RWPE2 (cell line): ENCODE measurements at regions not wholly inside any gene's neighbourhood (a gene's known extent, or its start where the extent isn't known, plus 50 kb on each side); places are given as distances from the start of the nearest gene placed in this dataset.

Source experiments
- ATAC-seq: fragments of 200-7000 bp; cut with Tn5 transposase; 3 replicates; pipeline ENCODE4 v1.9.1; 2021; ENCODE audit warnings: low read depth
- DNase-seq: peaks from one replicate; pipeline ENCODE4 v3.0.0-alpha.2; 2020; ENCODE audit warnings: low spot score
- H3K27ac ChIP-seq: fragments of 450-650 bp; 2 replicates; pipeline ENCODE4 v1.5.1; 2017; ENCODE audit warnings: mild to moderate bottlenecking; ENCODE audit not compliant: poor library complexity, severe bottlenecking
- H3K27me3 ChIP-seq: fragments of 250-450 bp; sonication (Bioruptor Pico); 2 replicates; pipeline ENCODE4 v1.5.1; 2021; ENCODE audit warnings: mild to moderate bottlenecking, moderate library complexity; ENCODE audit not compliant: insufficient read depth, poor library complexity, severe bottlenecking
- H3K36me3 ChIP-seq: fragments of 250-450 bp; sonication (Bioruptor Pico); 2 replicates; pipeline ENCODE4 v1.5.1; 2020; ENCODE audit warnings: low read depth, mild to moderate bottlenecking, moderate library complexity
- H3K4me1 ChIP-seq: fragments of 250-450 bp; sonication (Bioruptor Pico); 2 replicates; pipeline ENCODE4 v1.5.1; 2021; ENCODE audit warnings: mild to moderate bottlenecking, moderate library complexity; ENCODE audit not compliant: insufficient read depth, poor library complexity, severe bottlenecking
- H3K4me3 ChIP-seq: fragments of 250-450 bp; sonication (Bioruptor Pico); 2 replicates; pipeline ENCODE4 v1.5.1; 2021; ENCODE audit warnings: mild to moderate bottlenecking, moderate library complexity; ENCODE audit not compliant: severe bottlenecking
- H3K9me3 ChIP-seq: fragments of 250-450 bp; sonication (Bioruptor Pico); 2 replicates; pipeline ENCODE4 v1.5.1; 2021; ENCODE audit warnings: mild to moderate bottlenecking, moderate library complexity; ENCODE audit not compliant: severe bottlenecking
- TF ChIP-seq, protein P1 (sequence below): fragments of 450-650 bp; IDR thresholded peaks from one replicate; pipeline ENCODE4 v1.5.1; 2017; ENCODE audit warnings: mild to moderate bottlenecking, moderate library complexity; ENCODE audit not compliant: poor library complexity, severe bottlenecking

DNA sequence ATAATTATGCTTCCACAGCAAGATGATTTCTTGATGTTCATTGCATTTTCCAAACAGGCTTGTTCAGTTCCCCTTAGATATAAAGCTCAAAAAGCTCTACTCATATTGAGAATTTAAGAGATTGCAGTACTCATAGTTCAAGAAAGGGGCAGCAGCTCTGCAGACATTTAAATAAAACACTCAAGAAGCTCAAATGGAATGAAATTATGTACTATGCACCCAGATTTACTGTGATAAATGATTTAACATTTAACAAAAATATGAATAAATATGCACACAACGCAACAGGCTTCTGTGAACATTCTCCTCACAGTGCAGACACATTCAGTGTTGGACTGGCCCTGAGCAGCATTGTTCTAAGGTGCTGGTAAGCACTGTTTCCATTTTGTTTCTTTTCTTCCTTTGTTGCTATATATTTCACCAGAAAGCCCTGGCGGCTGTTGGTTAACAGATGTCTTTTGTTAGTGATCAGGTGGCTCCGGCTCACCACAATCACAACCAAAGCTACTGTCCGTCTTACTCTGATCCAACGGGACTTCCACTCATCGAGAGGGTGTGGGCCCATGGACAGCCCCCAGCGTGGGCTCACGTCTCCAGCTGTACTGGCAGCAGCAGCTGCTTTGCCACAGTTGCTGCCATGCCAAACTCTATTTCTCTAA, 1440.3 kb downstream of the NCAM2 start:
- Histone ChIP-seq H3K9me3 (no peaks in the 10 kb centered on the region), H3K4me3 (no peak overlapping the region), H3K27ac (no peak overlapping the region), H3K4me1 (no peaks in the 10 kb centered on the region), H3K27me3 (no peaks in the 10 kb centered on the region), H3K36me3 (no peaks in the 10 kb centered on the region)
- DNase-seq (no peak), ATAC-seq (no peak)
- TF ChIP-seq, protein P1, sequence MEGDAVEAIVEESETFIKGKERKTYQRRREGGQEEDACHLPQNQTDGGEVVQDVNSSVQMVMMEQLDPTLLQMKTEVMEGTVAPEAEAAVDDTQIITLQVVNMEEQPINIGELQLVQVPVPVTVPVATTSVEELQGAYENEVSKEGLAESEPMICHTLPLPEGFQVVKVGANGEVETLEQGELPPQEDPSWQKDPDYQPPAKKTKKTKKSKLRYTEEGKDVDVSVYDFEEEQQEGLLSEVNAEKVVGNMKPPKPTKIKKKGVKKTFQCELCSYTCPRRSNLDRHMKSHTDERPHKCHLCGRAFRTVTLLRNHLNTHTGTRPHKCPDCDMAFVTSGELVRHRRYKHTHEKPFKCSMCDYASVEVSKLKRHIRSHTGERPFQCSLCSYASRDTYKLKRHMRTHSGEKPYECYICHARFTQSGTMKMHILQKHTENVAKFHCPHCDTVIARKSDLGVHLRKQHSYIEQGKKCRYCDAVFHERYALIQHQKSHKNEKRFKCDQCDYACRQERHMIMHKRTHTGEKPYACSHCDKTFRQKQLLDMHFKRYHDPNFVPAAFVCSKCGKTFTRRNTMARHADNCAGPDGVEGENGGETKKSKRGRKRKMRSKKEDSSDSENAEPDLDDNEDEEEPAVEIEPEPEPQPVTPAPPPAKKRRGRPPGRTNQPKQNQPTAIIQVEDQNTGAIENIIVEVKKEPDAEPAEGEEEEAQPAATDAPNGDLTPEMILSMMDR, result no peak

DNA sequence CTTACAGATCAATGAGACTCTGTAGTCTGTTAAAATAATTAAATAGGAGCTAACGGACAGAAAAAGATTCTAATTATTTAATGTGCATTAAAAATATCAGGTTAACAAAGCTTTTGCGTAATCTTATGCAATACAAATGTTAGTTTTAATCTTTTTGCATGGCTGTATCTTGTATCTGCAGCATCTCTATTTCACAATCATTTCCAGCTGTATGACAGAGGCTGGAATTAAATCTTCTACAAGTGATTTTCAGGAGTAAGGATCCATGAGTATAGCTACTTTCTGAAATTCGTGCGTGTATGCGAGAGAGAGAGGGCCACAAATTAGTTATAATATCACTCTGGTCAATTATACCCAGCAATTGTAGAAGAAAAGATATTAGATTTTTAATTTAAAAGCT, 1446.8 kb downstream of the NCAM2 start:
- H3K9me3 ChIP-seq, result no peaks in the 10 kb centered on the region
- TF ChIP-seq, protein P1, result no peak
- no peaks in the 10 kb centered on the region for H3K36me3 ChIP-seq
- no peak overlapping the region for H3K27ac ChIP-seq
- no peaks in the 10 kb centered on the region for H3K27me3 ChIP-seq
- no peak overlapping the region for H3K4me3 ChIP-seq
- ATAC-seq (no peak), DNase-seq (no peak)
- H3K4me1 ChIP-seq, result no peaks in the 10 kb centered on the region

DNA sequence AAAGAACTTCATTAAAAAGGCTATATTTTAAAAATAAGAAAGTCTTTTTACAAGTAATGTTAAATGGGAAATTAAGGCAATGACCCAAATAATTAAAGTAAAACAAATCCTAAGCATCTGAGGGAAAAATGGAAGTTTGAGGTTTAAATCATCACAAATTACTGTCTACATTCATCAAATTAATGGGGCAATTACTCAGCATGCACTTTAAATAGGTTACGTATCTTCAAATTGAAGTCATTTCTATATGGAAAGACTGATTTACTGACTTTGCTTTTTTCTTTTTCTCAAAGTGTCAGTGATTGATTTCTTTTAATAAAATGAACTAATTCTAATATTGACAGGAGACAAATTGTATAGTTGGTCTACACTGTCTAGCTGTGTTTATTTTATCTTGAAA, 1452.3 kb downstream of the NCAM2 start:
- no peak for DNase-seq
- no peak overlapping the region for H3K27ac ChIP-seq
- no peak overlapping the region for H3K4me3 ChIP-seq
- no peaks in the 10 kb centered on the region for H3K36me3 ChIP-seq
- TF ChIP-seq, protein P1, result no peak
- H3K27me3 ChIP-seq, result peaks cover 3% of the 10 kb centered on the region
- no peaks in the 10 kb centered on the region for H3K9me3 ChIP-seq
- H3K4me1 ChIP-seq, result no peaks in the 10 kb centered on the region
- ATAC-seq, result no peak

DNA sequence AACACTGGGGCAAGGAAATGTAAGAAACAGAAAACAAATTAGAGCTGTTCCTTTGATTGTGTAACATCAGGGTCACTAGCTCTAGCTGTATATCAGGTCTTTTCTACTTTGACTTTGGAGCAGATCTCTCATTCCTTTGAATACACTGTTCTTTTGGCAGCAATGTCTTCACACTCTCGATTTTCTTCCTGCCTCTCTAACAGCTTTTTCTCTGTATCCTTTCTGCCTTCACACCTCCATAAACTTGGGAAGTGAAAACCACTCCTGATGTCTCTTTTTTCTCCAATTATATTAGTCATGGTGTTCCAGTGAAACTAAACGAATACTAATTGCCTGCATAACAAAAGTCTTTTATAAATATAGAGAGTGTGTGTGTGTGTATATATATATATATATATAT, 1458.0 kb downstream of the NCAM2 start:
- TF ChIP-seq, protein P1, result no peak
- no peaks in the 10 kb centered on the region for H3K4me1 ChIP-seq
- no peaks in the 10 kb centered on the region for H3K36me3 ChIP-seq
- no peak overlapping the region for H3K4me3 ChIP-seq
- H3K9me3 ChIP-seq, result no peaks in the 10 kb centered on the region
- H3K27ac ChIP-seq, result no peak overlapping the region
- H3K27me3 ChIP-seq, result peaks cover 3% of the 10 kb centered on the region
- ATAC-seq (no peak), DNase-seq (no peak)

DNA sequence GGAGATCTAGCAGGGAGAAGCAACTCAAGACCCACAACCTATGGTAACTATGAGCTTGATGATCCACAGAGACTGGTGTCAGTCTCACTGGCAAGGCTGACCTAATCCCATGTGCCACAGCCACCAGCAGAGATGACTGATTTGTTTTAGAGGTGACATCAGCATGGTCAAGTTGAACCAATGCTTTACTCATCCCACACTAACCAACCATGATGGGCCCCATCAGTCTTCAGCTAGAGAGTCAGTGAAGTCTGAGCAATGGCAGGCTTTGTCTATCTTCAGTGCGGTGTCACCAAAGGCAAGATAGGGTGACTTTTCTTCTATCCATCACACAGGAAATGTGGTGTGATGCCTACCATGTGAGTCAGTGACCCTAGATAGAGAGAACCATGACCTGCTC, 1470.7 kb downstream of the NCAM2 start:
- H3K9me3 ChIP-seq, result no peaks in the 10 kb centered on the region
- ATAC-seq (no peak), DNase-seq (no peak)
- no peak overlapping the region for H3K27ac ChIP-seq
- no peaks in the 10 kb centered on the region for H3K27me3 ChIP-seq
- no peaks in the 10 kb centered on the region for H3K36me3 ChIP-seq
- H3K4me1 ChIP-seq, result no peaks in the 10 kb centered on the region
- no peak overlapping the region for H3K4me3 ChIP-seq
- TF ChIP-seq, protein P1, result no peak
